A549 (cell line): ENCODE measurements at regions not wholly inside any gene's neighbourhood (a gene's known extent, or its start where the extent isn't known, plus 50 kb on each side); places are given as distances from the start of the nearest gene placed in this dataset.

Experiments
- CEBPB ChIP-seq, 2 experiments: fragments of >200 bp in 1 of 2; sonication (Bioruptor Twin) in 1 of 2; formaldehyde crosslinking in 1 of 2; IDR thresholded peaks; 2 replicates each; pipeline ENCODE4 v1.6.1; 2012 to 2016
- CTCF ChIP-seq: fragments of >200 bp; sonication (Bioruptor Twin); formaldehyde crosslinking; IDR thresholded peaks from 3 replicates; pipeline ENCODE4 v1.5.1; 2016
- EP300 ChIP-seq, 2 experiments: fragments of >200 bp; sonication (Bioruptor Twin); formaldehyde crosslinking; IDR thresholded peaks; 2 replicates in 1 of 2; 3 replicates in 1 of 2; pipeline ENCODE4 v1.6.1; 2016 to 2017
- ESRRA ChIP-seq: fragments of 150-350 bp; IDR thresholded peaks from 2 replicates; pipeline ENCODE4 v1.6.1; 2014; ENCODE audit warnings: mild to moderate bottlenecking, low read length, borderline replicate concordance
- HDAC2 ChIP-seq: fragments of 200-600 bp; sonication (generic); IDR thresholded peaks from 2 replicates; pipeline ENCODE4 v1.6.1; 2016
- JUN ChIP-seq, 2 experiments: fragments of >200 bp; sonication (Bioruptor Twin); formaldehyde crosslinking; IDR thresholded peaks; 2 replicates in 1 of 2; 3 replicates in 1 of 2; pipeline ENCODE4 v1.6.1; 2016 to 2017
- POLR2A ChIP-seq: IDR thresholded peaks from 2 replicates; pipeline ENCODE4 v1.6.1; 2012; ENCODE audit warnings: mild to moderate bottlenecking, low read length
- RAD21 ChIP-seq, 2 experiments: fragments of >200 bp in 1 of 2; sonication (Bioruptor Twin) in 1 of 2; formaldehyde crosslinking in 1 of 2; IDR thresholded peaks in 1 of 2; conservative IDR thresholded peaks in 1 of 2; 2 replicates in 1 of 2; 3 replicates in 1 of 2; pipeline ENCODE4 v1.6.1; 2012 to 2018; ENCODE audit warnings: inconsistent platforms in 1 of 2
- REST ChIP-seq: fragments of 200-600 bp; sonication (generic); IDR thresholded peaks from 2 replicates; pipeline ENCODE4 v1.6.1; 2016; ENCODE audit warnings: antibody characterized with exemption, mild to moderate bottlenecking, moderate library complexity
- RFX5 ChIP-seq: fragments of 450-650 bp; IDR thresholded peaks from 2 replicates; pipeline ENCODE4 v1.7.1; 2014; ENCODE audit warnings: antibody characterized with exemption, mild to moderate bottlenecking, moderate library complexity
- RNF2 ChIP-seq: fragments of 200-600 bp; sonication (generic); IDR thresholded peaks from 2 replicates; pipeline ENCODE4 v1.6.1; 2016; ENCODE audit warnings: low read depth, mild to moderate bottlenecking, antibody characterized with exemption, moderate library complexity, borderline replicate concordance

- no peak for TF ChIP-seq CTCF
- TF ChIP-seq CEBPB (IDR thresholded peaks at IDR 0.05): no peak
- TF ChIP-seq POLR2A: no peak
- no peak for TF ChIP-seq HDAC2
- TF ChIP-seq JUN (IDR thresholded peaks at IDR 0.05): no peak
- TF ChIP-seq ESRRA: no peak
- TF ChIP-seq REST: no peak
- TF ChIP-seq RFX5: no peak
- no peak for TF ChIP-seq EP300 (IDR thresholded peaks at IDR 0.05)
- no peak for TF ChIP-seq RAD21 (conservative IDR thresholded peaks at IDR 0.05 in 1 of 2, IDR thresholded peaks at IDR 0.05 in 1 of 2)
- no peak for TF ChIP-seq RNF2
Observed at GRCh38 chr4:89518259-89518658, 210.7 kb upstream of the GPRIN3 start.
